Activated CD4-positive, alpha-beta T cell treated with anti-CD3 and anti-CD28 coated beads, Interleukin-10, Interleukin-2, amounts not matched to agents 100 ng/mL and 50 ng/mL, durations not matched to agents 16 hours and 8 hours (primary cell): ENCODE measurements at regions not wholly inside any gene's neighbourhood (a gene's known extent, or its start where the extent isn't known, plus 50 kb on each side); places are given as distances from the start of the nearest gene placed in this dataset.
A peak's percentile ranks its signal among the peaks of the same experiment; 100 is the strongest.

Experiments used
- DNase-seq: peaks from one replicate; pipeline ENCODE4 v3.0.0-alpha.2; 2020

DNA sequence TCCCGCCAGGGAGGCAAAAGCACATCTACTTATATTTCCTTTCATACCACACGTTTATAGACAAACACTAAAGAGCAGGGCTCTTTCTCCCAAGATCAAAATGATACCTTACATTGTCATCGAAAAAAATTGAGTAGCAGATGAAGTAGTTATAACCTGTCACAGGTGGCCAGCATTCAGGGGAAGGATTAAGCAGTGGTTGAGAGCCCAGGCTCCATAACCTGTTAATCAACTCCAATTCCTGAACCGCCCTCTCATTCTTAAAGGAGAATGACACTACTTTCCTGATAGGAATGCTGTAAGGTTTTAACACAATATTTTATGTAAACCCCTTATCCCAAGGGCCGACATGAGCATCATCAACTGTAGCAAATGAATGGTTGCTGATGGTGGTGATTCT lies 268.9 kb upstream of the KCNIP4 start:
- DNase-seq: no peak

DNA sequence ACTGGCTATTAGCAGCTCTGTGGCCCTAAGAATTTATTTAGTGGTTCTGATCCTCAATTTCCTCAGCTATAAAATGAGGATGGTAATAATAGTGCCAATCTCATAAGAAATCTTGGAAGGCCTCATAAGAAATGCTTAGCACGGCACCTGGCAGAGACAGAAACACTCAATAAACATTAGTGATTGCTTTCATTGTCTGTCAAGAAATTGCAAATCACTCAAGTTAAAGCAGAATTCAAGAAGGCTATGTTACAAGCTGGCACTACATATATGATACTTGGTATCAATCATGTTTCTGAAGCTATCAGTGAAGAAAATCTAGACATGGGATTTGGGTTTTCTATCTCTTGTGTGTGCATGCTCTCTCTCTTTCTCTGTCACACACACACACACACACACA lies 267.7 kb upstream of the KCNIP4 start:
- no peak for DNase-seq

DNA sequence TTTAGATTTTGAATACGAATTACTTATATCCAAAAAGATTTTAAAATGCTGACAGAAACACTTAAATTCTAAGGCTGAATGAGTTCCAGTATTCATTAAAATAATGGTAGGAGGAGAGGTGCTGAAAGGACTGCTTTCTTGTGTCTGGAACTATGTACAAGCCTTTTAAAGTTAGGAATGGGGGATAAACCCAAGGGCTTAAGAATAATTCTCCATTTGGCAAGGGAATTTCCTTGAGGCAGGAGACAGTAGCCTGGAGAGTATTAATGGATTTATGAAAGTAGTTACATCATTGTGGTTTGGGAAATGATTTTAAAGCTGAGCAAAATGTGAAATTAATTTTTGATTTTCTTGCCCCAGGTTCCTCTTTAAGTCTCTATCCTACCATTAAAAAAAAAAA lies 266.5 kb upstream of the KCNIP4 start:
- DNase-seq: no peak

GRCh38 chr4:22203711-22204011 lies 255.1 kb upstream of the KCNIP4 start:
- no peak for DNase-seq

DNA sequence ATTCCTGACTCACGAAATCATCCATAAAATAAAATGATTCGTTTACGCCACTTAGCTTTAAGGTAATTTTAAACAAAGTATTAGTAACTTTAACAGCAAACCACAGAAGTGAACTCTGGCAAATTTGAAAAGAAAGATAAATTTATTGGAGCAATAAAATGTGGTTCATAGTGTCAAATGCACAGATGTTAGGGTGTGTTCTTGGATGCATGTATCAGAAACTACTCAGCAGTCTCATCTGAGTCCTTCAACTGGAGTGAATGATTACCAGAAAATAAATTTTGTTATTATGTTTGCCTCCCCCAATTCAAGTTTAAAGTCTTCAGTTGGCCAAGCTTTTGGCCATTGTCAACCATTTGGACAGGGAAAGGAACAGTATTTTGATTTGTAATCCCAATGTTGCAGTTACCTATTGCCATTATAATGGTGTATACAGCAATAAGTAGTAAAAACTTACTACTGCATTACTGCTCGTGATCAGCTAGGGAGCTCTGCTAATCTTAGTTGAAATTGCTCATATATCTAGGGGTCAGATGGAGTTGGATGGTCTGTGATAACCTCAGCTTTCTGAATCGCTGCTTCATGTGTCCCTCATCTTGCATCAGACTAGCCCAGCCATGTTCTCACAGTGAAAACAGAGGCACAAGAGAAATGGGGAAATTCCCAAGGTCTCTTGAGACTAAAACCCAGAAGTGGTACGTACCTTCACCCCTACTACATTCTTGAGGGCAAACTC lies 254.6 kb upstream of the KCNIP4 start:
- no peak for DNase-seq

DNA sequence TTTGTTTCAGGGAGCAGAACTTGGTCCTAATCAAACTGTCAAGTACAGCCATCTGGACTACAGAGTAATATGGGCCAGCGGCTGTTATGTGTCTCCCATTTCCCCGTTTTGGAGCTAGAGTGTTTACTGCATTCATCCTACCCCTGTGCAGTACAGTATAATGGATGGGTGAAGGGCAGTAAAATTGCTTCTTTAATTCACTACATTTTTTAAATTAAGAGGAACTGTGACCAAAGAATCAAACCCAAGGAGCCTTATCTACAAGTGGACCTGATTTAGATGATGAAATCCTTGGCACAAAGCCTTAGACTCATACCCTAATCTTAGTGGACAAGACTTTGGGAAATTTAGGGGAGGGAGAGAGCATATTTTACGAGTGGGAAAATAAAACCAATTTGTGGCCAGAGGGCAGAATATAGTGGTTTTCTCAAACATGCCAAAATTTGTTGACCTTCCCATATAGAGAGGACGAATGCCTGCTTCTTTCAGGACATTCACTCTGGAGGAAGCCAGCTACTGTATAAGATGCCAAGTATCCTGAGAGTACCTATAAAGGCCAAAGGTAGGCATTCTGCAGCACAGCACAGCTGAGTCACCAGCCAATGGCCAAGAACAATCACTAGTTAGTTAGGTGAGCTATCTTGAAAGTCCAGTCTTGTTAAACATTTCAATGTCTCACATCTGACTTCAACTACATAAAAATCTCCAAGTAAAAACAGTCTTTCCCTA lies 253.8 kb upstream of the KCNIP4 start:
- DNase-seq: no peak

GRCh38 chr4:22201256-22201655 lies 252.7 kb upstream of the KCNIP4 start:
- no peak for DNase-seq

DNA sequence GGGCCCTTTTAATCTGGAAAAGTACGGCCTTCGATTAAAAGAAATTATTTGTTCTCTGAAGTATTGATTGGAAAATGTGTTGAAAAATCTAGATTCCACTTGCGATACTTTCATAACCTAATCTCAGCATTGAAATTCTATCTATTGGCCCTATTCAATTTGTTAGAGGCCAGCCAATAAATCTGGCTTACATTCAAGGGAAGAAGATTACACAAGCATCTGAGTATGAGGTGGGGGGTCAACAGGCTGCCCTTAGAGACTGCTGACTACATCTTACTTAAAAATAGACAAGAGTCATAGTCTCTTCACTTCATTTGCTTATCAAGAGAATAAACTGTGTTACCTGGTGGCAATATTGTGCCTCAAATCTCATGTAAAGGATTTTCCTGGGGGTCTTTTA lies 248.0 kb upstream of the KCNIP4 start:
- no peak for DNase-seq

- DNase-seq: no peak
These were observed 243.5 kb upstream of the KCNIP4 start for GRCh38 chr4:22192084-22192511.

GRCh38 chr4:22191565-22191964 lies 243.0 kb upstream of the KCNIP4 start:
- DNase-seq: no peak

DNA sequence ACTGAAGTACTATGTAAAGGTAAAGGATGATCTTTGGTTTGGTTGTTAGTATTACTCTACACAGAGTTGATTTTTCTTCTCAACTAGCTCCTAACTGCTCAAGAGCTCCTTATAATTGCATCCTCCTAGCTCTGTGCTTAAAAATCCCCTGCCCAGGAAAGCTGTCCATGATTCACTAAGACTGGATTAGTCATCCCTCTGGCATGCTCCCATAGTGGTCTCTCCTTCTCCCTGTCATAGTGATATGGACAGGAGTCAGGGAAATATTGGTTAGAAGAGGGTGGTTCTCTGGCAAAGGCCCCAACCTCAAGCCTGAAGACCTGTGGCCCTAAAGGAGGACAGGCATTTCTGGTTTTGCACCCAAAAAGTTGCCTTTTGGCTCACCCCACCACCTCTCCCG lies 242.3 kb upstream of the KCNIP4 start:
- no peak for DNase-seq

- no peak for DNase-seq
These were observed 238.7 kb upstream of the KCNIP4 start for GRCh38 chr4:22187203-22187820.

- no peak for DNase-seq
These were observed 233.2 kb upstream of the KCNIP4 start for GRCh38 chr4:22181736-22182135.

- no peak for DNase-seq
These were observed 230.7 kb upstream of the KCNIP4 start for GRCh38 chr4:22179124-22179874.

- DNase-seq: no peak
These were observed 226.1 kb upstream of the KCNIP4 start for GRCh38 chr4:22174640-22175039.

- no peak for DNase-seq
These were observed 221.8 kb upstream of the KCNIP4 start for GRCh38 chr4:22170353-22170752.

DNA sequence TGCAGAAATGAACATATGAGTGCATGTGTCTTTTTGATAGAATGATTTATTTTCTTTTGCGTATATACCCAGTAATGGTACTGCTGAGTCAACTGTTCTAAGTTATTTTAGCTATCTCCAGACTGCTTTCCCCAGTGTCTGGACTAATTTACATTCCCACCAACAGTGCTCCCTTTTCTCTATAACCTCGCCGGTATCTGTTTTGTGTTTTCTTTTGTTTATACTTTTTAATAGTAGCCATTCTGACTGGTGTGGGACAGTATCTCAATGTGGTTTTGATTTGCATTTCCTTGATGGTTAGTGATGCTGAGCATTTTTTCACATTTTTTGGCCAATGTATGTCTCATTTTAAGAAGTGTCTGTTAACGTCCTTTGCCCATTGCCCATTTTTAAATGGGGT lies 218.6 kb upstream of the KCNIP4 start:
- no peak for DNase-seq

- no peak for DNase-seq
These were observed 213.9 kb upstream of the KCNIP4 start for GRCh38 chr4:22162454-22162853.

- no peak for DNase-seq
These were observed 182.2 kb upstream of the KCNIP4 start for GRCh38 chr4:22130741-22131140.

DNA sequence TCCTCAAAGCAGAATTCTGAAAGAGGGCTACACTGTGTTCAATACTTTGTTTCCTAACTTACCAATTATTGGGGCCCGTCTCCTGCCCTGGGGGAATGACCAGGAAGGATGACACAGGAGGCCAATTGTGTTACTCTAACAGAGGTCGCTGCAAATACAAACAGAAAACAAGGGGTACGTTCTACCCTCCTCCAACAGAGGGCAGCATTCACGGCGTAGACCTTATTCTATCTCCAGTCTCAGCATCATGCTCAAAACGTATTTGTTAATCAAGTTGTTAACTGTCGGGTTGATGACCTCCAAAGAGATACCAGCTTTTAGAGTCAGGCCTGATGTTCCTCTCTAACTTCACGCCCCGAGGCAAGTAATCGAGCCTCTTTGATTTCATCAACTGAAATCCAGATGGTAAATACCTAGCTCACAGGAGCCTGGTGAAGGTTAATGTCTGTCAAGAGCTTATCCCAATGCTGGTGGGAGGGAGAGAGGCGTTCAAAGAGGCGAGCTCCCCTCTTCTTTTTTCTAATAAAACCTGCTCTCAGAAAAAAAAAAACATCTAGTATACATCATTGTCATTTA lies 181.0 kb upstream of the KCNIP4 start:
- DNase-seq: peak; percentile 22

- no peak for DNase-seq
These were observed 173.5 kb upstream of the KCNIP4 start for GRCh38 chr4:22122062-22122461.

- DNase-seq: no peak
These were observed 166.7 kb upstream of the KCNIP4 start for GRCh38 chr4:22115262-22115661.

DNA sequence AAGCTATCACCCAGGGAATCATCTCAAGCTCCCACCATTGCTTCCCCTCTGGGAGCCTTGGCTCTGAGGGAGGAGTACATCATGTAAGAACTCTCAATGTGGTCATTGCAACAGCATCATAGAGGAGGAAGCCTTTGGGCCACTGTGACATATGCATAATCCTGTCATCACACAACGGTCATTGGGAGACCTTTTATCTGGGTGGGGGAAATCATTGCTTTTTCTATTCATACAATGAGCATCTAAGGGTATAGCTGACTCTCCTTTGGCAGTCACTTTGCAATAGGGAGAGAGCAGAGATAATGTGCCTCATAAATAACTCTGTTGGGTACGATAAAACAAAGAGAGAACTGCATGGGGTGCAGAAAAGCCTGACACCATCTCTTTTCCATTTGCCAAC lies 155.2 kb upstream of the KCNIP4 start:
- DNase-seq: no peak
